Esophagus squamous epithelium (tissue), 5 donors: ENCODE measurements at regions not wholly inside any gene's neighbourhood (a gene's known extent, or its start where the extent isn't known, plus 50 kb on each side); places are given as distances from the start of the nearest gene placed in this dataset.

Source experiments
- DNase-seq: peaks from one replicate; lab custom pipeline; 2025; lab: John Stamatoyannopoulos, UW
- H3K27ac ChIP-seq, 4 donors: fragments of 200-600 bp; sonication (generic); one replicate each; pipeline ENCODE4 v1.5.1; 2016 to 2019; ENCODE audit warnings: mild to moderate bottlenecking in 1 of 4
- H3K27me3 ChIP-seq, 4 donors: fragments of 200-600 bp; sonication (generic); 1 replicate in 3 of 4; 2 replicates in 1 of 4; pipeline versions ENCODE4 v1.5.1 to v1.6.0; 2017 to 2021; ENCODE audit warnings: antibody characterized with exemption in 1 of 4
- H3K36me3 ChIP-seq, 3 donors: fragments of 200-600 bp; sonication (generic); one replicate each; pipeline ENCODE4 v1.5.1; 2016 to 2019
- H3K4me1 ChIP-seq, 3 donors: fragments of 200-600 bp; sonication (generic); one replicate each; pipeline ENCODE4 v1.5.1; 2017 to 2019
- H3K4me3 ChIP-seq, 4 donors: fragments of 200-600 bp; sonication (generic); 1 replicate in 3 of 4; 2 replicates in 1 of 4; pipeline ENCODE4 v1.5.1; 2016 to 2019; ENCODE audit warnings: mild to moderate bottlenecking in 2 of 4, moderate library complexity in 1 of 4
- H3K9me3 ChIP-seq, 3 donors: fragments of 200-600 bp; sonication (generic); one replicate each; pipeline ENCODE4 v1.5.1; 2016 to 2019
- CTCF ChIP-seq, 6 experiments: fragments of 450-650 bp in 4 of 6; fragments of 200-600 bp in 2 of 6; sonication (generic) in 2 of 6; IDR thresholded peaks; one replicate each; pipeline ENCODE4 v1.5.1; 2016 to 2019; ENCODE audit warnings: antibody characterized with exemption in 6 of 6, mild to moderate bottlenecking in 4 of 6, moderate library complexity in 4 of 6
- POLR2A ChIP-seq, 4 donors: fragments of 450-650 bp; IDR thresholded peaks; one replicate each; pipeline ENCODE4 v1.6.1; 2017; ENCODE audit warnings: antibody characterized with exemption in 4 of 4, mild to moderate bottlenecking in 4 of 4, moderate library complexity in 3 of 4
- WGBS, 2 donors: methylation state at CpG; one replicate each; pipeline ENCODE4 v1.1.5; 2018; 5-methylcytosine and 5-hydroxymethylcytosine counted together
- intact Hi-C: fragments of 100-400 bp; cut with DNase I; formaldehyde crosslinking; loops from one replicate; pipeline ENCODE4 v1.15.0; 2022
- donor health status: DM: yes; HTN: yes; CAD: no.

GRCh38 chr18:72470391-72470790 lies 73.8 kb downstream of the CBLN2 start:
- intact Hi-C loops = no loop called here
- TF ChIP-seq POLR2A (IDR thresholded peaks at IDR 0.05) (no peak), CTCF (IDR thresholded peaks at IDR 0.05) (no peak)

GRCh38 chr18:72468021-72468710 lies 76.0 kb downstream of the CBLN2 start:
- Histone ChIP-seq H3K27ac (no peak overlapping the region), H3K9me3 (no peaks in the 10 kb centered on the region), H3K27me3 (no peaks in the 10 kb centered on the region), H3K4me3 (no peak overlapping the region), H3K4me1 (no peaks in the 10 kb centered on the region), H3K36me3 (no peaks in the 10 kb centered on the region)
- 41 to 48% methylated on average over 4 of the region's 4 CpGs for WGBS, 2 donors
- intact Hi-C loops = no loop called here
- TF ChIP-seq CTCF (IDR thresholded peaks at IDR 0.05) = no peak
- TF ChIP-seq POLR2A (IDR thresholded peaks at IDR 0.05) = no peak
- no peak for DNase-seq

More at GRCh38 chr18:72470391-72470790, 73.8 kb downstream of the CBLN2 start:
- Histone ChIP-seq H3K4me1 (no peaks in the 10 kb centered on the region), H3K36me3 (no peaks in the 10 kb centered on the region), H3K27ac (no peak overlapping the region), H3K27me3 (no peaks in the 10 kb centered on the region), H3K4me3 (no peak overlapping the region), H3K9me3 (no peaks in the 10 kb centered on the region)
- no peak for DNase-seq

- no peak for DNase-seq
- intact Hi-C loops = no loop called here
- no peak for TF ChIP-seq CTCF (IDR thresholded peaks at IDR 0.05)
- TF ChIP-seq POLR2A (IDR thresholded peaks at IDR 0.05) = no peak
- Histone ChIP-seq H3K36me3 (no peaks in the 10 kb centered on the region), H3K27me3 (no peaks in the 10 kb centered on the region), H3K4me1 (no peaks in the 10 kb centered on the region), H3K4me3 (no peak overlapping the region), H3K27ac (no peak overlapping the region), H3K9me3 (no peaks in the 10 kb centered on the region)
- WGBS, 2 donors = 30 to 45% methylated on average over 1 of the region's 1 CpG
Measured at GRCh38 chr18:72460210-72460680, 83.9 kb downstream of the CBLN2 start.

DNA sequence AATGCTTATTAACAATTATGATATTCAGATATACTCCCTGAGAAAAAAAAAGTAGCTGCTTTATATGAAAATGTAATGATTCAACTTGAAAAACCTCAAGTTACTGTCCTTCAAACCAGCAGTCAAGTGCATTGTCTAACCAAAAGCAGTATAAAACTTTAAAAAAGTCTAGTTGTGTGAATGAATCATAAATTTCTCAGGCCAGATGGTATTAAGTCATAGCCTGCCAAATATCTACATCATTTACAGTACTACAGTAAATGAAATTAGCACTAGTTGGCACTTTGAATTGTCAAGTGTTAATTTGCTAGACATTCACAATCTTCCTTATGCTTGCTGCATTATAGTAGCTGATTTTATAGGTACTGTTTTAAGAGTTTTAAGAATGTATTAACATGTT lies 85.9 kb downstream of the CBLN2 start:
- no peaks in the 10 kb centered on the region for H3K9me3 ChIP-seq
- TF ChIP-seq POLR2A (IDR thresholded peaks at IDR 0.05) = no peak
- TF ChIP-seq CTCF (IDR thresholded peaks at IDR 0.05) = no peak
- DNase-seq = no peak
- no peaks in the 10 kb centered on the region for H3K27me3 ChIP-seq
- intact Hi-C loops = no loop called here
- H3K4me3 ChIP-seq = no peak overlapping the region
- no peaks in the 10 kb centered on the region for H3K36me3 ChIP-seq
- no peak overlapping the region for H3K27ac ChIP-seq
- no peaks in the 10 kb centered on the region for H3K4me1 ChIP-seq

DNA sequence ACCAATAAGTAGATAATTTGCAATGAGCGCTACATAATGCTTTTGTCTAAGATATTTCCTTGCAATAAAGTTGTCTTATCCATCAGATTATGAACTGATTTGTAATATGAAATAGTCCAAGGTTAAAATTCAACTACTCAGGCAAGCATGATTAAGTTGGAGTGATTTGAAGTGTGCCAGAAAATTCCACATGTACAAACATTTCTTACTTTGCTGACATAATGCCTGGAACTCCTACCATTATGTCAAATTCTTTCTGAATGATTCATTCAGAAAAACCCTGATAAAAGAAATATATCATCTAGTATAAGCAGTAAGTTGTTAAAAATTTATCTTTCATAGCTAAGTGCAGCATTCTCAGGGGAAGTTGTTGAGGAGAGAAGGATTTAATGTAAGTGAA lies 87.3 kb downstream of the CBLN2 start:
- H3K9me3 ChIP-seq = no peaks in the 10 kb centered on the region
- no peaks in the 10 kb centered on the region for H3K27me3 ChIP-seq
- H3K36me3 ChIP-seq = no peaks in the 10 kb centered on the region
- 71 to 100% methylated on average over 1 of the region's 1 CpG for WGBS, 2 donors
- intact Hi-C loops = no loop called here
- H3K4me1 ChIP-seq = no peaks in the 10 kb centered on the region
- H3K4me3 ChIP-seq = no peak overlapping the region
- H3K27ac ChIP-seq = no peak overlapping the region
- TF ChIP-seq CTCF (IDR thresholded peaks at IDR 0.05) (no peak), POLR2A (IDR thresholded peaks at IDR 0.05) (no peak)
- DNase-seq = no peak
